Karpas-422 (cell line): ENCODE measurements at regions not wholly inside any gene's neighbourhood (a gene's known extent, or its start where the extent isn't known, plus 50 kb on each side); places are given as distances from the start of the nearest gene placed in this dataset.

Experiments
- DNase-seq: peaks from one replicate; pipeline ENCODE4 v3.0.0-alpha.2; 2015
- H2AFZ ChIP-seq: fragments of 200-600 bp; sonication (generic); 2 replicates; pipeline ENCODE4 v1.6.1; 2014; ENCODE audit warnings: antibody characterized with exemption, low read length, mixed read lengths
- H3K27ac ChIP-seq: fragments of 200-600 bp; sonication (generic); 2 replicates; pipeline ENCODE4 v1.5.1; 2014; ENCODE audit warnings: mild to moderate bottlenecking, low read length, moderate library complexity
- H3K27me3 ChIP-seq: fragments of 200-600 bp; sonication (generic); 2 replicates; pipeline ENCODE4 v1.6.1; 2014; ENCODE audit warnings: low read length, mixed read lengths
- H3K36me3 ChIP-seq: fragments of 200-600 bp; sonication (generic); 2 replicates; pipeline ENCODE4 v1.6.1; 2014; ENCODE audit warnings: low read length, mixed read lengths; ENCODE audit not compliant: insufficient read depth
- H3K4me1 ChIP-seq: fragments of 200-600 bp; sonication (generic); 2 replicates; pipeline ENCODE4 v1.6.1; 2014; ENCODE audit warnings: mild to moderate bottlenecking, low read length, mixed read lengths
- H3K4me2 ChIP-seq: fragments of 200-600 bp; sonication (generic); 2 replicates; pipeline ENCODE4 v1.6.1; 2014; ENCODE audit warnings: low read length, low read depth, mild to moderate bottlenecking; ENCODE audit not compliant: poor library complexity, severe bottlenecking
- H3K4me3 ChIP-seq: fragments of 200-600 bp; sonication (generic); 2 replicates; pipeline ENCODE4 v1.5.1; 2014; ENCODE audit warnings: mild to moderate bottlenecking, antibody characterized with exemption, low read length, mixed read lengths
- H3K79me2 ChIP-seq: fragments of 200-600 bp; sonication (generic); 2 replicates; pipeline ENCODE4 v1.6.1; 2014; ENCODE audit warnings: mild to moderate bottlenecking, low read length, mixed read lengths
- H3K9ac ChIP-seq: fragments of 200-600 bp; sonication (generic); 2 replicates; pipeline ENCODE4 v1.6.0; 2014; ENCODE audit warnings: low read length
- H3K9me2 ChIP-seq: fragments of 200-600 bp; sonication (generic), shearing (Covaris generic); replicated peaks from 2 replicates; pipeline ENCODE4 v1.6.0; 2014; ENCODE audit warnings: mild to moderate bottlenecking, low read length, moderate library complexity; ENCODE audit not compliant: insufficient read depth
- H3K9me3 ChIP-seq: fragments of 300-700, 200-600 bp; sonication (generic); 2 replicates; pipeline ENCODE4 v1.6.1; 2014; ENCODE audit warnings: low read length, mixed read lengths
- H4K20me1 ChIP-seq: fragments of 200-600 bp; sonication (generic); 2 replicates; pipeline ENCODE4 v1.6.1; 2014; ENCODE audit warnings: mild to moderate bottlenecking, antibody characterized with exemption, low read length, low read depth; ENCODE audit not compliant: insufficient read depth

- no peaks in the 10 kb centered on the region for H3K36me3 ChIP-seq
- H3K9ac ChIP-seq = no peak overlapping the region
Measured at GRCh38 chr15:36235173-36235572, 344.3 kb upstream of the CDIN1 start.

GRCh38 chr15:36239509-36239908 lies 339.9 kb upstream of the CDIN1 start:
- no peaks in the 10 kb centered on the region for H3K79me2 ChIP-seq
- H3K4me1 ChIP-seq = no peaks in the 10 kb centered on the region
- no peak overlapping the region for H3K9ac ChIP-seq
- no peaks in the 10 kb centered on the region for H3K9me2 ChIP-seq
- H3K36me3 ChIP-seq = no peaks in the 10 kb centered on the region
- no peaks in the 10 kb centered on the region for H3K27me3 ChIP-seq
- no peak overlapping the region for H3K27ac ChIP-seq
- H3K4me3 ChIP-seq = no peak overlapping the region
- H3K4me2 ChIP-seq = no peak overlapping the region
- H3K9me3 ChIP-seq = no peaks in the 10 kb centered on the region
- no peak for DNase-seq
- no peak overlapping the region for H2AFZ ChIP-seq
- H4K20me1 ChIP-seq = no peaks in the 10 kb centered on the region

More at GRCh38 chr15:36235173-36235572, 344.3 kb upstream of the CDIN1 start:
- no peaks in the 10 kb centered on the region for H3K9me2 ChIP-seq
- no peak overlapping the region for H3K4me2 ChIP-seq
- H3K9me3 ChIP-seq = no peaks in the 10 kb centered on the region
- no peak overlapping the region for H2AFZ ChIP-seq
- DNase-seq = no peak
- no peak overlapping the region for H3K27ac ChIP-seq
- H3K79me2 ChIP-seq = no peaks in the 10 kb centered on the region
- H3K4me3 ChIP-seq = no peak overlapping the region
- 0 out of 2 replicates have a peak, but pooled peaks cover 2% of the 10 kb centered on the region for H3K27me3 ChIP-seq
- H3K4me1 ChIP-seq = no peaks in the 10 kb centered on the region
- H4K20me1 ChIP-seq = no peaks in the 10 kb centered on the region

- no peaks in the 10 kb centered on the region for H3K4me1 ChIP-seq
- no peak for DNase-seq
- H4K20me1 ChIP-seq = no peaks in the 10 kb centered on the region
- H3K27me3 ChIP-seq = no peaks in the 10 kb centered on the region
- no peak overlapping the region for H3K9ac ChIP-seq
- no peaks in the 10 kb centered on the region for H3K36me3 ChIP-seq
- H3K9me2 ChIP-seq = no peaks in the 10 kb centered on the region
- H3K79me2 ChIP-seq = no peaks in the 10 kb centered on the region
- H3K9me3 ChIP-seq = no peaks in the 10 kb centered on the region
- no peak overlapping the region for H3K27ac ChIP-seq
- no peak overlapping the region for H3K4me3 ChIP-seq
- no peak overlapping the region for H2AFZ ChIP-seq
- no peak overlapping the region for H3K4me2 ChIP-seq
Measured at GRCh38 chr15:36251450-36251849, 328.0 kb upstream of the CDIN1 start.

GRCh38 chr15:36252146-36252711 lies 327.2 kb upstream of the CDIN1 start:
- Histone ChIP-seq H2AFZ (no peak overlapping the region), H3K27me3 (no peaks in the 10 kb centered on the region), H4K20me1 (no peaks in the 10 kb centered on the region), H3K4me1 (no peaks in the 10 kb centered on the region), H3K79me2 (no peaks in the 10 kb centered on the region), H3K4me3 (no peak overlapping the region), H3K27ac (no peak overlapping the region), H3K4me2 (no peak overlapping the region), H3K36me3 (no peaks in the 10 kb centered on the region), H3K9me3 (no peaks in the 10 kb centered on the region), H3K9me2 (no peaks in the 10 kb centered on the region), H3K9ac (no peak overlapping the region)
- DNase-seq = no peak

GRCh38 chr15:36254426-36254825 lies 325.0 kb upstream of the CDIN1 start:
- Histone ChIP-seq H3K9me3 (no peaks in the 10 kb centered on the region), H3K4me2 (no peak overlapping the region), H3K4me1 (no peaks in the 10 kb centered on the region), H2AFZ (no peak overlapping the region), H3K36me3 (no peaks in the 10 kb centered on the region), H3K9ac (no peak overlapping the region), H3K79me2 (no peaks in the 10 kb centered on the region), H3K27me3 (no peaks in the 10 kb centered on the region), H3K4me3 (no peak overlapping the region), H4K20me1 (no peaks in the 10 kb centered on the region), H3K27ac (no peak overlapping the region), H3K9me2 (no peaks in the 10 kb centered on the region)
- DNase-seq = no peak

GRCh38 chr15:36256404-36256807 lies 323.0 kb upstream of the CDIN1 start:
- H3K27ac ChIP-seq = no peak overlapping the region
- H3K9me3 ChIP-seq = no peaks in the 10 kb centered on the region
- no peaks in the 10 kb centered on the region for H3K9me2 ChIP-seq
- H3K79me2 ChIP-seq = no peaks in the 10 kb centered on the region
- no peak overlapping the region for H2AFZ ChIP-seq
- H3K4me1 ChIP-seq = no peaks in the 10 kb centered on the region
- no peaks in the 10 kb centered on the region for H3K36me3 ChIP-seq
- no peak overlapping the region for H3K4me2 ChIP-seq
- H4K20me1 ChIP-seq = no peaks in the 10 kb centered on the region
- H3K27me3 ChIP-seq = no peaks in the 10 kb centered on the region
- no peak overlapping the region for H3K9ac ChIP-seq
- no peak overlapping the region for H3K4me3 ChIP-seq
- DNase-seq = no peak

- no peaks in the 10 kb centered on the region for H3K79me2 ChIP-seq
- no peaks in the 10 kb centered on the region for H3K27me3 ChIP-seq
- H4K20me1 ChIP-seq = no peaks in the 10 kb centered on the region
- no peak overlapping the region for H3K27ac ChIP-seq
- H3K9me2 ChIP-seq = no peaks in the 10 kb centered on the region
- H3K4me1 ChIP-seq = no peaks in the 10 kb centered on the region
- H2AFZ ChIP-seq = no peak overlapping the region
- H3K4me3 ChIP-seq = no peak overlapping the region
- H3K4me2 ChIP-seq = no peak overlapping the region
- no peak overlapping the region for H3K9ac ChIP-seq
- no peaks in the 10 kb centered on the region for H3K36me3 ChIP-seq
- H3K9me3 ChIP-seq = no peaks in the 10 kb centered on the region
- no peak for DNase-seq
Measured at GRCh38 chr15:36263666-36264065, 315.8 kb upstream of the CDIN1 start.

GRCh38 chr15:36265422-36265821 lies 314.0 kb upstream of the CDIN1 start:
- no peaks in the 10 kb centered on the region for H3K9me3 ChIP-seq
- no peaks in the 10 kb centered on the region for H3K27me3 ChIP-seq
- no peaks in the 10 kb centered on the region for H3K36me3 ChIP-seq
- no peak overlapping the region for H3K4me2 ChIP-seq
- H3K9ac ChIP-seq = no peak overlapping the region
- H3K79me2 ChIP-seq = no peaks in the 10 kb centered on the region
- H2AFZ ChIP-seq = no peak overlapping the region
- H3K4me3 ChIP-seq = no peak overlapping the region
- no peak for DNase-seq
- H4K20me1 ChIP-seq = no peaks in the 10 kb centered on the region
- H3K4me1 ChIP-seq = no peaks in the 10 kb centered on the region
- no peaks in the 10 kb centered on the region for H3K9me2 ChIP-seq
- no peak overlapping the region for H3K27ac ChIP-seq

GRCh38 chr15:36271048-36271447 lies 308.4 kb upstream of the CDIN1 start:
- no peaks in the 10 kb centered on the region for H3K79me2 ChIP-seq
- H3K4me3 ChIP-seq = no peak overlapping the region

More at GRCh38 chr15:36271048-36271447, 308.4 kb upstream of the CDIN1 start:
- H3K4me2 ChIP-seq = no peak overlapping the region
- no peaks in the 10 kb centered on the region for H3K36me3 ChIP-seq
- H2AFZ ChIP-seq = no peak overlapping the region
- no peaks in the 10 kb centered on the region for H4K20me1 ChIP-seq
- H3K9me3 ChIP-seq = no peaks in the 10 kb centered on the region
- H3K4me1 ChIP-seq = no peaks in the 10 kb centered on the region
- no peaks in the 10 kb centered on the region for H3K27me3 ChIP-seq
- H3K9ac ChIP-seq = no peak overlapping the region
- no peaks in the 10 kb centered on the region for H3K9me2 ChIP-seq
- H3K27ac ChIP-seq = no peak overlapping the region
- no peak for DNase-seq
